MM.1S (cell line): ENCODE measurements at regions not wholly inside any gene's neighbourhood (a gene's known extent, or its start where the extent isn't known, plus 50 kb on each side); places are given as distances from the start of the nearest gene placed in this dataset.

Experiments
- DNase-seq: peaks from one replicate; pipeline ENCODE4 v3.0.0-alpha.2; 2015
- H2AFZ ChIP-seq: fragments of 300-600 bp; sonication (generic); 2 replicates; pipeline ENCODE4 v1.6.0; 2016; ENCODE audit warnings: antibody characterized with exemption, low read length
- H3F3A ChIP-seq: fragments of 300-600 bp; sonication (generic); 2 replicates; pipeline ENCODE4 v1.6.1; 2016; ENCODE audit warnings: mild to moderate bottlenecking, antibody characterized with exemption, low read length, moderate library complexity, mixed read lengths; ENCODE audit not compliant: insufficient read depth
- H3K27ac ChIP-seq: fragments of 300-600 bp; sonication (generic); 2 replicates; pipeline ENCODE4 v1.5.1; 2016; ENCODE audit warnings: mild to moderate bottlenecking, low read length
- H3K27me3 ChIP-seq: fragments of 300-600 bp; sonication (generic); replicated peaks from 2 replicates; pipeline ENCODE4 v1.6.0; 2016; ENCODE audit warnings: low read length; ENCODE audit not compliant: insufficient read depth
- H3K36me3 ChIP-seq: fragments of 300-600 bp; sonication (generic); replicated peaks from 2 replicates; pipeline ENCODE4 v1.6.1; 2016; ENCODE audit warnings: mild to moderate bottlenecking, low read length, mixed read lengths; ENCODE audit not compliant: insufficient read depth
- H3K4me1 ChIP-seq: fragments of 300-600 bp; sonication (generic); 2 replicates; pipeline ENCODE4 v1.6.1; 2016; ENCODE audit warnings: low read length, mixed read lengths
- H3K4me2 ChIP-seq: fragments of 300-600 bp; sonication (generic); 2 replicates; pipeline ENCODE4 v1.6.0; 2016; ENCODE audit warnings: low read depth, low read length
- H3K4me3 ChIP-seq: fragments of 300-600 bp; sonication (generic); 2 replicates; pipeline ENCODE4 v1.5.1; 2016; ENCODE audit warnings: low read length, mixed read lengths
- H3K79me2 ChIP-seq: fragments of 300-600 bp; sonication (generic); 2 replicates; pipeline ENCODE4 v1.6.1; 2016; ENCODE audit warnings: mixed run types, low read length, mixed read lengths
- H3K9ac ChIP-seq: fragments of 300-600 bp; sonication (generic); 2 replicates; pipeline ENCODE4 v1.6.1; 2016; ENCODE audit warnings: low read length, mixed read lengths
- H3K9me2 ChIP-seq: fragments of 300-600 bp; sonication (generic); replicated peaks from 2 replicates; pipeline ENCODE4 v1.6.1; 2016; ENCODE audit warnings: mild to moderate bottlenecking, low read length, mixed read lengths; ENCODE audit not compliant: insufficient read depth
- H3K9me3 ChIP-seq: fragments of 300-600 bp; sonication (generic); replicated peaks from 2 replicates; pipeline ENCODE4 v1.6.1; 2016; ENCODE audit warnings: mild to moderate bottlenecking, low read length, mixed read lengths; ENCODE audit not compliant: insufficient read depth
- H4K20me1 ChIP-seq: fragments of 300-600 bp; sonication (generic); 2 replicates; pipeline ENCODE4 v1.6.1; 2016; ENCODE audit warnings: mild to moderate bottlenecking, low read length, moderate library complexity, mixed read lengths; ENCODE audit not compliant: insufficient read depth
- CTCF ChIP-seq: fragments of 300-600 bp; sonication (generic); IDR thresholded peaks from 2 replicates; pipeline ENCODE4 v1.5.1; 2016; ENCODE audit warnings: antibody characterized with exemption, low read length, mixed read lengths
- EZH2 ChIP-seq: fragments of 300-600 bp; sonication (generic); optimal IDR thresholded peaks from 2 replicates; pipeline ENCODE3; 2017; ENCODE audit warnings: low read depth, mild to moderate bottlenecking, antibody characterized with exemption, low read length, mixed read lengths
- EZH2phosphoT487 ChIP-seq: fragments of 300-600 bp; sonication (generic); IDR thresholded peaks from 2 replicates; pipeline ENCODE4 v1.6.1; 2018; ENCODE audit warnings: antibody characterized with exemption, low read length

DNA sequence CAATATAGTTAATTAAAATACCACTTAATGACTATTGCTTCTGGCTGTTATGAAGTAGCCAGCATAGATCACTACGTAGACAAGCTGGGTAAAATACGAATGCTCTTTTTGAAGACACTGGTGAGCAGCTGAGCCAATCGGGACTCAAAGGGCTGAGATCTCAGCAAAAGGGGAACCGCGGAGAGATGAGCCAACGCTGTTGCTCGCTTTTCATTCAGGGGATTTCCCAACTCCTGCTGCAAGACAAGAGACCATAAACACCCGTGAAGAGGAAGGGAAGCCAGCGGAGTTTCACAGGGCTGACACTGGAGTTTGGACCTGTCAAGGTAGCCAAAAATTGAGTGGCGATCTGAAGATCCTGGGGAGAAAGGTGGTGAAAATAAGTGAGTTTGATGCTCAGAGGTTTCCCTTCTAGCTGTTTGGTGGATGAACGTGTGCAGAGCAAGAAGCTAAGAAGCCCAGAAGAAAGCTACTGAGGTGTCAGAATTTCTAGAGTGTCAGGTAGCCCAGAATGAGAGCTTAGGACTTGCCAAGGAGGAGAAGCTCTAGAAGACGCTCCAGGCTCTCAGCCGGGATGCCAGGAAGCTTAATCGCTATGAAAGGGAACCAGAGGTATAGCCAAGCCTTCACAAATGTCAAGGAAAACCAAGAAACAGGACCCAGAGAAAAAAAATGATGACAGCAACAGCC is 79.6 kb upstream of the RNU6ATAC start:
- Histone ChIP-seq H3K4me1 (peaks cover 10% of the 10 kb centered on the region), H3K36me3 (no peaks in the 10 kb centered on the region), H3K27me3 (peaks cover 37% of the 10 kb centered on the region), H4K20me1 (no peaks in the 10 kb centered on the region), H3K4me3 (peak overlapping the region; percentile 43; the same call in 1 of the 2 replicates), H3K27ac (no peak overlapping the region), H3K9ac (no peak overlapping the region; the same call in 1 of the 2 replicates), H3K4me2 (peak overlapping the region; percentile 72), H2AFZ (peak overlapping the region; percentile 60), H3F3A (peaks cover 3% of the 10 kb centered on the region; the same call in 1 of the 2 replicates), H3K79me2 (no peaks in the 10 kb centered on the region), H3K9me2 (no peaks in the 10 kb centered on the region), H3K9me3 (no peaks in the 10 kb centered on the region)
- TF ChIP-seq EZH2 (no peak), CTCF (no peak), EZH2phosphoT487 (no peak)
- DNase-seq: peak; percentile 74

- H3F3A ChIP-seq: peaks cover 3% of the 10 kb centered on the region; the same call in 1 of the 2 replicates
- H3K4me3 ChIP-seq: no peak overlapping the region
- no peaks in the 10 kb centered on the region for H3K36me3 ChIP-seq
- peaks cover 35% of the 10 kb centered on the region for H3K27me3 ChIP-seq
- no peaks in the 10 kb centered on the region for H3K9me2 ChIP-seq
- TF ChIP-seq EZH2phosphoT487 (no peak), CTCF (no peak), EZH2 (no peak)
- no peak overlapping the region for H3K9ac ChIP-seq
- DNase-seq: no peak
- no peak overlapping the region for H2AFZ ChIP-seq
- no peaks in the 10 kb centered on the region for H3K79me2 ChIP-seq
- H4K20me1 ChIP-seq: no peaks in the 10 kb centered on the region
- H3K27ac ChIP-seq: no peak overlapping the region
- no peak overlapping the region for H3K4me2 ChIP-seq
- no peaks in the 10 kb centered on the region for H3K9me3 ChIP-seq
- peaks cover 10% of the 10 kb centered on the region for H3K4me1 ChIP-seq
Measured at GRCh38 chr9:134245179-134245578, 80.8 kb upstream of the RNU6ATAC start.

GRCh38 chr9:134247918-134248631 is 78.2 kb upstream of the RXRA start:
- no peak for TF ChIP-seq CTCF
- no peak for TF ChIP-seq EZH2
- no peak for TF ChIP-seq EZH2phosphoT487
- no peaks in the 10 kb centered on the region for H3K9me3 ChIP-seq
- no peak overlapping the region for H3K4me2 ChIP-seq
- H3F3A ChIP-seq: peaks cover 3% of the 10 kb centered on the region; the same call in 1 of the 2 replicates
- H2AFZ ChIP-seq: no peak overlapping the region
- H3K27me3 ChIP-seq: peaks cover 42% of the 10 kb centered on the region
- no peaks in the 10 kb centered on the region for H3K36me3 ChIP-seq
- no peaks in the 10 kb centered on the region for H3K79me2 ChIP-seq
- no peak overlapping the region for H3K4me3 ChIP-seq
- H3K9ac ChIP-seq: no peak overlapping the region
- H4K20me1 ChIP-seq: no peaks in the 10 kb centered on the region
- H3K27ac ChIP-seq: no peak overlapping the region
- H3K4me1 ChIP-seq: peaks cover 10% of the 10 kb centered on the region
- no peaks in the 10 kb centered on the region for H3K9me2 ChIP-seq
- no peak for DNase-seq
